Lung (tissue), 11 donors: ENCODE measurements at regions not wholly inside any gene's neighbourhood (a gene's known extent, or its start where the extent isn't known, plus 50 kb on each side); places are given as distances from the start of the nearest gene placed in this dataset.
"Not testable (repeated sequence)": the region's sequence is repeated elsewhere in the genome, so short reads cannot be mapped to it uniquely, and the experiment has no call there.

ENCODE experiments used
- ATAC-seq: fragments of 200-7000 bp; cut with Tn5 transposase; one replicate; pipeline ENCODE4 v1.9.1; 2020; ENCODE audit warnings: moderate number of reproducible peaks; ENCODE audit not compliant: insufficient read depth, low FRiP score
- DNase-seq, 3 donors: peaks; one replicate each; pipeline ENCODE4 v3.0.0-alpha.2; 2013 to 2017
- H3K27ac ChIP-seq, 2 donors: one replicate each; pipeline ENCODE4 v1.5.1; 2013; ENCODE audit warnings: mild to moderate bottlenecking in 2 of 2, moderate library complexity in 2 of 2, control low read depth in 1 of 2, inconsistent platforms in 1 of 2, low read depth in 1 of 2, low read length in 1 of 2
- H3K27me3 ChIP-seq, 3 donors: one replicate each; pipeline ENCODE4 v1.5.1; 2013; ENCODE audit warnings: low read length in 2 of 3; ENCODE audit not compliant: control insufficient read depth in 3 of 3, insufficient read depth in 3 of 3
- H3K36me3 ChIP-seq, 4 donors: one replicate each; pipeline ENCODE4 v1.5.1; 2013; ENCODE audit warnings: low read length in 4 of 4, mild to moderate bottlenecking in 1 of 4, moderate library complexity in 1 of 4; ENCODE audit not compliant: control insufficient read depth in 4 of 4, insufficient read depth in 4 of 4
- H3K4me1 ChIP-seq, 5 donors: one replicate each; pipeline ENCODE4 v1.5.1; 2013; ENCODE audit warnings: low read length in 5 of 5, mild to moderate bottlenecking in 2 of 5, moderate library complexity in 1 of 5; ENCODE audit not compliant: control insufficient read depth in 5 of 5, insufficient read depth in 5 of 5
- H3K4me3 ChIP-seq: one replicate; pipeline ENCODE4 v1.5.1; 2013; ENCODE audit warnings: mild to moderate bottlenecking, control low read depth, moderate library complexity
- H3K9ac ChIP-seq, 2 donors: one replicate each; pipeline ENCODE4 v1.5.1; 2013; ENCODE audit warnings: low read length in 2 of 2, control low read depth in 1 of 2; ENCODE audit not compliant: insufficient read depth in 1 of 2
- H3K9me3 ChIP-seq, 4 donors: one replicate each; pipeline ENCODE4 v1.5.1; 2013; ENCODE audit warnings: low read length in 3 of 4, mild to moderate bottlenecking in 1 of 4, moderate library complexity in 1 of 4; ENCODE audit not compliant: control insufficient read depth in 4 of 4, insufficient read depth in 3 of 4
- CTCF ChIP-seq: IDR thresholded peaks from 2 replicates; pipeline ENCODE4 v1.5.1; 2012; ENCODE audit warnings: mild to moderate bottlenecking; ENCODE audit errors: control extremely low read depth, extremely low read depth
- WGBS, 2 donors: extraction: QIAGEN DNeasy Blood & Tissue Kit; methylation state at CpG; one replicate each; pipeline ENCODE4 v1.1.7; 2013; 5-methylcytosine and 5-hydroxymethylcytosine counted together
- donor health status: control.
- donor health status: control.
- donor health status: Bipolar disorder and iron deficiency.
- donor health status: healthy.
- donor health status: DM: yes; HTN: yes; CAD: no.

- Histone ChIP-seq H3K27ac (no peak overlapping the region), H3K27me3 (no peaks in the 10 kb centered on the region), H3K9me3 (peaks cover 0 to 8% (median 4%) of the 10 kb centered on the region in 4 donors), H3K4me1 (peaks cover 0 to 4% (median 3%) of the 10 kb centered on the region in 5 donors), H3K9ac (no peak overlapping the region), H3K4me3 (no peak overlapping the region), H3K36me3 (no peaks in the 10 kb centered on the region)
- WGBS, 2 donors, result 89 to 90% methylated on average over 2 of the region's 2 CpGs
- no peak for TF ChIP-seq CTCF
- DNase-seq (no peak), ATAC-seq (no peak)
Observed at GRCh38 chr12:92396647-92397252, 251.1 kb upstream of the BTG1 start.

- H3K4me3 ChIP-seq, result no peak overlapping the region
- H3K27me3 ChIP-seq, result no peaks in the 10 kb centered on the region
- no peak for DNase-seq
- H3K9ac ChIP-seq, result no peak overlapping the region
- H3K27ac ChIP-seq, result no peak overlapping the region
- H3K4me1 ChIP-seq, result peaks cover 0 to 4% (median 3%) of the 10 kb centered on the region in 5 donors
- 94 to 98% methylated on average over 2 of the region's 2 CpGs for WGBS, 2 donors
- no peaks in the 10 kb centered on the region for H3K36me3 ChIP-seq
- H3K9me3 ChIP-seq, result peaks cover 0 to 12% (median 4%) of the 10 kb centered on the region in 4 donors
- ATAC-seq, result no peak
- TF ChIP-seq CTCF, result no peak
Observed at GRCh38 chr12:92395322-92395721, 249.7 kb upstream of the BTG1 start.

GRCh38 chr12:92394895-92395294, 249.2 kb upstream of the BTG1 start:
- no peaks in the 10 kb centered on the region for H3K36me3 ChIP-seq
- H3K4me3 ChIP-seq, result no peak overlapping the region
- ATAC-seq, result no peak
- DNase-seq, result no peak
- H3K9me3 ChIP-seq, result peaks cover 0 to 12% (median 4%) of the 10 kb centered on the region in 4 donors
- H3K27me3 ChIP-seq, result no peaks in the 10 kb centered on the region
- peaks cover 0 to 4% (median 3%) of the 10 kb centered on the region in 5 donors for H3K4me1 ChIP-seq
- no peak overlapping the region for H3K9ac ChIP-seq
- WGBS, 2 donors, result 96 to 100% methylated on average over 1 of the region's 1 CpG
- H3K27ac ChIP-seq, result no peak overlapping the region
- TF ChIP-seq CTCF, result no peak

GRCh38 chr12:92393504-92393903, 247.9 kb upstream of the BTG1 start:
- Histone ChIP-seq H3K27me3 (no peaks in the 10 kb centered on the region), H3K9ac (no peak overlapping the region), H3K27ac (no peak overlapping the region), H3K9me3 (peaks cover 0 to 12% (median 4%) of the 10 kb centered on the region in 4 donors), H3K4me3 (no peak overlapping the region), H3K36me3 (no peaks in the 10 kb centered on the region), H3K4me1 (no peaks in the 10 kb centered on the region)
- no peak for TF ChIP-seq CTCF
- ATAC-seq (no peak), DNase-seq (no peak)
- 98 to 99% methylated on average over 7 of the region's 7 CpGs for WGBS, 2 donors

- H3K27ac ChIP-seq, H3K27me3 ChIP-seq, H3K4me1 ChIP-seq, DNase-seq, ATAC-seq, H3K4me3 ChIP-seq, H3K9ac ChIP-seq, H3K36me3 ChIP-seq: not testable (repeated sequence)
- H3K9me3 ChIP-seq, result peaks cover 0 to 12% (median 4%) of the 10 kb centered on the region in 4 donors
- 89 to 92% methylated on average over 1 of the region's 1 CpG for WGBS, 2 donors
Observed at GRCh38 chr12:92391726-92392125, 246.1 kb upstream of the BTG1 start.
